ENCODE measurements at regions not wholly inside any gene's neighbourhood (a gene's known extent, or its start where the extent isn't known, plus 50 kb on each side); places are given as distances from the start of the nearest gene placed in this dataset.

- Histone ChIP-seq H2AFZ (ENCODE audit: low read length) (no peak overlapping the region), H3K4me2 (ENCODE audit: low read length) (no peak overlapping the region), H3F3A (ENCODE audit: insufficient read depth, low read length) (no peaks in the 10 kb centered on the region), H3K4me1 (ENCODE audit: insufficient read depth, low read length, severe bottlenecking) (no peaks in the 10 kb centered on the region), H3K4me3 (ENCODE audit: low read depth, low read length, poor library complexity, severe bottlenecking) (no peak overlapping the region), H3K9me2 (ENCODE audit: low read depth, low read length) (no peaks in the 10 kb centered on the region), H3K9me3 (ENCODE audit: low read length) (no peaks in the 10 kb centered on the region), H3K79me2 (ENCODE audit: insufficient read depth, low read length) (no peaks in the 10 kb centered on the region), H4K20me1 (ENCODE audit: insufficient read depth, low read length) (no peaks in the 10 kb centered on the region), H3K9ac (ENCODE audit: low read length) (no peak overlapping the region), H3K27ac (ENCODE audit: low read depth, low read length, poor library complexity, severe bottlenecking) (no peak overlapping the region), H3K36me3 (ENCODE audit: insufficient read depth, low read length) (no peaks in the 10 kb centered on the region), H3K27me3 (ENCODE audit: insufficient read depth, low read length) (no peaks in the 10 kb centered on the region)
- TF ChIP-seq EZH2 (IDR thresholded peaks at IDR 0.05; ENCODE audit: borderline replicate concordance, low read length) (no peak), CTCF (IDR thresholded peaks at IDR 0.05; ENCODE audit: low read length) (no peak)
Observed at GRCh38 chr16:9607515-9608230, 516.2 kb downstream of the HAPSTR1 start.

GRCh38 chr16:9610727-9611126, 519.3 kb downstream of the HAPSTR1 start:
- TF ChIP-seq EZH2 (IDR thresholded peaks at IDR 0.05; ENCODE audit: borderline replicate concordance, low read length) (no peak), CTCF (IDR thresholded peaks at IDR 0.05; ENCODE audit: low read length) (no peak)
- Histone ChIP-seq H3K36me3 (ENCODE audit: insufficient read depth, low read length) (no peaks in the 10 kb centered on the region), H2AFZ (ENCODE audit: low read length) (no peak overlapping the region), H3K4me2 (ENCODE audit: low read length) (no peak overlapping the region), H3K9ac (ENCODE audit: low read length) (no peak overlapping the region), H3K27me3 (ENCODE audit: insufficient read depth, low read length) (no peaks in the 10 kb centered on the region), H3K4me1 (ENCODE audit: insufficient read depth, low read length, severe bottlenecking) (no peaks in the 10 kb centered on the region), H3K9me2 (ENCODE audit: low read depth, low read length) (no peaks in the 10 kb centered on the region), H4K20me1 (ENCODE audit: insufficient read depth, low read length) (no peaks in the 10 kb centered on the region), H3K4me3 (ENCODE audit: low read depth, low read length, poor library complexity, severe bottlenecking) (no peak overlapping the region), H3F3A (ENCODE audit: insufficient read depth, low read length) (no peaks in the 10 kb centered on the region), H3K27ac (ENCODE audit: low read depth, low read length, poor library complexity, severe bottlenecking) (no peak overlapping the region), H3K79me2 (ENCODE audit: insufficient read depth, low read length) (no peaks in the 10 kb centered on the region), H3K9me3 (ENCODE audit: low read length) (no peaks in the 10 kb centered on the region)

- H3K36me3 ChIP-seq (ENCODE audit: insufficient read depth, low read length) = no peaks in the 10 kb centered on the region
- no peaks in the 10 kb centered on the region for H4K20me1 ChIP-seq (ENCODE audit: insufficient read depth, low read length)
- H2AFZ ChIP-seq (ENCODE audit: low read length) = no peak overlapping the region
- no peak overlapping the region for H3K9ac ChIP-seq (ENCODE audit: low read length)
- no peaks in the 10 kb centered on the region for H3K9me2 ChIP-seq (ENCODE audit: low read depth, low read length)
- no peaks in the 10 kb centered on the region for H3K79me2 ChIP-seq (ENCODE audit: insufficient read depth, low read length)
- H3K9me3 ChIP-seq (ENCODE audit: low read length) = no peaks in the 10 kb centered on the region
- no peak overlapping the region for H3K4me2 ChIP-seq (ENCODE audit: low read length)
- no peaks in the 10 kb centered on the region for H3K4me1 ChIP-seq (ENCODE audit: insufficient read depth, low read length, severe bottlenecking)
- no peak for TF ChIP-seq CTCF (IDR thresholded peaks at IDR 0.05; ENCODE audit: low read length)
- TF ChIP-seq EZH2 (IDR thresholded peaks at IDR 0.05; ENCODE audit: borderline replicate concordance, low read length) = no peak
- no peak overlapping the region for H3K27ac ChIP-seq (ENCODE audit: low read depth, low read length, poor library complexity, severe bottlenecking)
- H3K4me3 ChIP-seq (ENCODE audit: low read depth, low read length, poor library complexity, severe bottlenecking) = no peak overlapping the region
- H3F3A ChIP-seq (ENCODE audit: insufficient read depth, low read length) = no peaks in the 10 kb centered on the region
- no peaks in the 10 kb centered on the region for H3K27me3 ChIP-seq (ENCODE audit: insufficient read depth, low read length)
Observed at GRCh38 chr16:9612267-9612666, 520.8 kb downstream of the HAPSTR1 start.

Data from OCI-LY1 (cell line).